Activated naive CD4-positive, alpha-beta T cell treated with anti-CD3 and anti-CD28 coated beads, Interleukin-2, amount 50 U/mL, for 72 hours (primary cell): ENCODE measurements at regions not wholly inside any gene's neighbourhood (a gene's known extent, or its start where the extent isn't known, plus 50 kb on each side); places are given as distances from the start of the nearest gene placed in this dataset.

Experiments used
- ATAC-seq, 2 donors: fragments of 150-1000 bp; cut with Tn5 transposase; 2 replicates each; pipeline ENCODE4 v1.10.0; 2021; ENCODE audit warnings: mild to moderate bottlenecking in 2 of 2, moderate library complexity in 2 of 2
- DNase-seq, 2 donors: peaks; one replicate each; pipeline ENCODE4 v3.0.0; 2021 to 2022; ENCODE audit warnings: low spot score in 2 of 2
- H3K27ac Mint-ChIP-seq, 2 donors: one replicate each; pipeline ENCODE4 v1.8.0; 2022; ENCODE audit warnings: mild to moderate bottlenecking in 2 of 2, mixed read lengths in 2 of 2
- H3K36me3 Mint-ChIP-seq, 2 donors: one replicate each; pipeline ENCODE4 v1.8.0; 2022; ENCODE audit warnings: mixed read lengths in 2 of 2
- H3K9me3 Mint-ChIP-seq, 2 donors: one replicate each; pipeline ENCODE4 v1.8.0; 2022; ENCODE audit warnings: mixed read lengths in 2 of 2

GRCh38 chr3:178397202-178397601, 139.0 kb upstream of the KCNMB2 start:
- DNase-seq (no peak), ATAC-seq (no peak)
- H3K36me3 Mint-ChIP-seq, result no peaks in the 10 kb centered on the region
- no peaks in the 10 kb centered on the region for H3K9me3 Mint-ChIP-seq
- no peak overlapping the region for H3K27ac Mint-ChIP-seq

- no peak for DNase-seq
- H3K36me3 Mint-ChIP-seq, result no peaks in the 10 kb centered on the region
- ATAC-seq, result no peak
- H3K27ac Mint-ChIP-seq, result no peak overlapping the region
- no peaks in the 10 kb centered on the region for H3K9me3 Mint-ChIP-seq
Observed at GRCh38 chr3:178397836-178398235, 138.4 kb upstream of the KCNMB2 start.

- H3K9me3 Mint-ChIP-seq, result no peaks in the 10 kb centered on the region
- DNase-seq (no peak), ATAC-seq (no peak)
- no peaks in the 10 kb centered on the region for H3K36me3 Mint-ChIP-seq
- no peak overlapping the region for H3K27ac Mint-ChIP-seq
Observed at GRCh38 chr3:178404961-178405360, 131.3 kb upstream of the KCNMB2 start.

GRCh38 chr3:178405531-178405930, 130.7 kb upstream of the KCNMB2 start:
- H3K27ac Mint-ChIP-seq, result no peak overlapping the region
- no peak for ATAC-seq
- no peak for DNase-seq
- no peaks in the 10 kb centered on the region for H3K9me3 Mint-ChIP-seq
- H3K36me3 Mint-ChIP-seq, result no peaks in the 10 kb centered on the region

GRCh38 chr3:178406206-178406605, 130.0 kb upstream of the KCNMB2 start:
- ATAC-seq, result no peak
- H3K27ac Mint-ChIP-seq, result no peak overlapping the region
- H3K36me3 Mint-ChIP-seq, result no peaks in the 10 kb centered on the region

GRCh38 chr3:178415384-178415783, 120.9 kb upstream of the KCNMB2 start:
- DNase-seq (no peak), ATAC-seq (no peak)
- Mint-ChIP-seq H3K9me3 (no peaks in the 10 kb centered on the region), H3K36me3 (no peaks in the 10 kb centered on the region), H3K27ac (no peak overlapping the region)

More at GRCh38 chr3:178406206-178406605, 130.0 kb upstream of the KCNMB2 start:
- no peaks in the 10 kb centered on the region for H3K9me3 Mint-ChIP-seq
- no peak for DNase-seq

GRCh38 chr3:178417736-178418135, 118.5 kb upstream of the KCNMB2 start:
- Mint-ChIP-seq H3K36me3 (no peaks in the 10 kb centered on the region), H3K9me3 (no peaks in the 10 kb centered on the region)

GRCh38 chr3:178419071-178419470, 117.2 kb upstream of the KCNMB2 start:
- Mint-ChIP-seq H3K9me3 (no peaks in the 10 kb centered on the region), H3K36me3 (no peaks in the 10 kb centered on the region), H3K27ac (no peak overlapping the region)
- DNase-seq (no peak), ATAC-seq (peak in 1 of 2 donors; percentile 61)

More at GRCh38 chr3:178417736-178418135, 118.5 kb upstream of the KCNMB2 start:
- no peak overlapping the region for H3K27ac Mint-ChIP-seq
- ATAC-seq (no peak), DNase-seq (no peak)

- DNase-seq, result no peak
- peak in 1 of 2 donors; percentile 89 for ATAC-seq
- no peaks in the 10 kb centered on the region for H3K36me3 Mint-ChIP-seq
- H3K9me3 Mint-ChIP-seq, result no peaks in the 10 kb centered on the region
- H3K27ac Mint-ChIP-seq, result no peak overlapping the region
Observed at GRCh38 chr3:178420033-178420432, 116.2 kb upstream of the KCNMB2 start.

- no peak for DNase-seq
- no peaks in the 10 kb centered on the region for H3K36me3 Mint-ChIP-seq
- no peaks in the 10 kb centered on the region for H3K9me3 Mint-ChIP-seq
- no peak for ATAC-seq
- no peak overlapping the region for H3K27ac Mint-ChIP-seq
Observed at GRCh38 chr3:178421069-178421468, 115.2 kb upstream of the KCNMB2 start.

GRCh38 chr3:178422406-178422805, 113.8 kb upstream of the KCNMB2 start:
- H3K27ac Mint-ChIP-seq, result no peak overlapping the region
- ATAC-seq, result no peak
- no peaks in the 10 kb centered on the region for H3K9me3 Mint-ChIP-seq
- no peaks in the 10 kb centered on the region for H3K36me3 Mint-ChIP-seq
- DNase-seq, result no peak

GRCh38 chr3:178428037-178428436, 108.2 kb upstream of the KCNMB2 start:
- Mint-ChIP-seq H3K27ac (no peak overlapping the region), H3K9me3 (no peaks in the 10 kb centered on the region), H3K36me3 (no peaks in the 10 kb centered on the region)
- DNase-seq, result no peak
- ATAC-seq, result no peak

GRCh38 chr3:178434206-178434805, 101.9 kb upstream of the KCNMB2 start:
- DNase-seq (no peak), ATAC-seq (no peak)
- Mint-ChIP-seq H3K9me3 (no peaks in the 10 kb centered on the region), H3K27ac (no peak overlapping the region), H3K36me3 (no peaks in the 10 kb centered on the region)

GRCh38 chr3:178435575-178435974, 100.7 kb upstream of the KCNMB2 start:
- DNase-seq (no peak), ATAC-seq (no peak)
- Mint-ChIP-seq H3K36me3 (no peaks in the 10 kb centered on the region), H3K9me3 (no peaks in the 10 kb centered on the region), H3K27ac (no peak overlapping the region)

GRCh38 chr3:178436773-178437172, 99.5 kb upstream of the KCNMB2 start:
- ATAC-seq, result no peak
- DNase-seq, result no peak
- H3K36me3 Mint-ChIP-seq, result no peaks in the 10 kb centered on the region
- no peaks in the 10 kb centered on the region for H3K9me3 Mint-ChIP-seq
- H3K27ac Mint-ChIP-seq, result no peak overlapping the region

- Mint-ChIP-seq H3K36me3 (no peaks in the 10 kb centered on the region), H3K9me3 (no peaks in the 10 kb centered on the region), H3K27ac (no peak overlapping the region)
- ATAC-seq (no peak), DNase-seq (no peak)
Observed at GRCh38 chr3:178437236-178437635, 99.0 kb upstream of the KCNMB2 start.

- no peaks in the 10 kb centered on the region for H3K9me3 Mint-ChIP-seq
- ATAC-seq (no peak), DNase-seq (no peak)
- no peak overlapping the region for H3K27ac Mint-ChIP-seq
- H3K36me3 Mint-ChIP-seq, result no peaks in the 10 kb centered on the region
Observed at GRCh38 chr3:178439504-178439903, 96.7 kb upstream of the KCNMB2 start.

- no peaks in the 10 kb centered on the region for H3K36me3 Mint-ChIP-seq
- H3K27ac Mint-ChIP-seq, result no peak overlapping the region
- ATAC-seq (no peak), DNase-seq (no peak)
- H3K9me3 Mint-ChIP-seq, result no peaks in the 10 kb centered on the region
Observed at GRCh38 chr3:178440043-178440442, 96.2 kb upstream of the KCNMB2 start.

GRCh38 chr3:178443634-178444033, 92.6 kb upstream of the KCNMB2 start:
- H3K36me3 Mint-ChIP-seq, result no peaks in the 10 kb centered on the region
- ATAC-seq (no peak), DNase-seq (no peak)
- no peak overlapping the region for H3K27ac Mint-ChIP-seq
- H3K9me3 Mint-ChIP-seq, result no peaks in the 10 kb centered on the region
